ENCODE measurements at regions not wholly inside any gene's neighbourhood (a gene's known extent, or its start where the extent isn't known, plus 50 kb on each side); places are given as distances from the start of the nearest gene placed in this dataset.

- no peak for DNase-seq (ENCODE audit: low read depth)
Observed at GRCh38 chr20:11437611-11438380, 479.9 kb upstream of the BTBD3 start.

GRCh38 chr20:11438412-11438811, 479.3 kb upstream of the BTBD3 start:
- no peak for DNase-seq (ENCODE audit: low read depth)
- TF ChIP-seq CTCF (conservative IDR thresholded peaks at IDR 0.05; ENCODE audit: low read depth, low read length), result peak; percentile 4
- no peak overlapping the region for H3K4me3 ChIP-seq (ENCODE audit: low read depth, low read length)

More at GRCh38 chr20:11437611-11438380, 479.9 kb upstream of the BTBD3 start:
- no peak for TF ChIP-seq CTCF (conservative IDR thresholded peaks at IDR 0.05; ENCODE audit: low read depth, low read length)
- no peak overlapping the region for H3K4me3 ChIP-seq (ENCODE audit: low read depth, low read length)

GRCh38 chr20:11443382-11444119, 474.1 kb upstream of the BTBD3 start:
- no peak overlapping the region for H3K4me3 ChIP-seq (ENCODE audit: low read depth, low read length)
- DNase-seq (ENCODE audit: low read depth), result no peak
- no peak for TF ChIP-seq CTCF (conservative IDR thresholded peaks at IDR 0.05; ENCODE audit: low read depth, low read length)

GRCh38 chr20:11445161-11445560, 472.5 kb upstream of the BTBD3 start:
- DNase-seq (ENCODE audit: low read depth), result no peak
- no peak for TF ChIP-seq CTCF (conservative IDR thresholded peaks at IDR 0.05; ENCODE audit: low read depth, low read length)
- no peak overlapping the region for H3K4me3 ChIP-seq (ENCODE audit: low read depth, low read length)

GRCh38 chr20:11445891-11446290, 471.8 kb upstream of the BTBD3 start:
- no peak for TF ChIP-seq CTCF (conservative IDR thresholded peaks at IDR 0.05; ENCODE audit: low read depth, low read length)
- no peak overlapping the region for H3K4me3 ChIP-seq (ENCODE audit: low read depth, low read length)
- no peak for DNase-seq (ENCODE audit: low read depth)

- TF ChIP-seq CTCF (conservative IDR thresholded peaks at IDR 0.05; ENCODE audit: low read depth, low read length), result no peak
- DNase-seq (ENCODE audit: low read depth), result no peak
- no peak overlapping the region for H3K4me3 ChIP-seq (ENCODE audit: low read depth, low read length)
Observed at GRCh38 chr20:11447371-11448100, 470.2 kb upstream of the BTBD3 start.
